Transverse colon (tissue), 4 donors: ENCODE measurements at regions not wholly inside any gene's neighbourhood (a gene's known extent, or its start where the extent isn't known, plus 50 kb on each side); places are given as distances from the start of the nearest gene placed in this dataset.

ENCODE experiments used
- DNase-seq: peaks from one replicate; pipeline ENCODE4 v3.0.0-alpha.2; 2019
- H3K27ac ChIP-seq, 4 donors: fragments of 200-600 bp; sonication (generic); 2 replicates each; pipeline ENCODE4 v1.5.1; 2016 to 2018; ENCODE audit warnings: inconsistent platforms in 4 of 4
- H3K27me3 ChIP-seq: fragments of 200-600 bp; sonication (generic); 2 replicates; pipeline ENCODE4 v1.5.1; 2017; ENCODE audit warnings: inconsistent platforms
- H3K36me3 ChIP-seq, 4 donors: fragments of 200-600 bp; sonication (generic); 2 replicates each; pipeline ENCODE4 v1.5.1; 2017 to 2019; ENCODE audit warnings: inconsistent platforms in 4 of 4
- H3K4me1 ChIP-seq, 4 donors: fragments of 200-600 bp; sonication (generic); 2 replicates each; pipeline ENCODE4 v1.5.1; 2017 to 2020; ENCODE audit warnings: inconsistent platforms in 4 of 4
- H3K4me3 ChIP-seq, 4 donors: fragments of 200-600 bp; sonication (generic); 1 replicate in 1 of 4; 2 replicates in 3 of 4; pipeline versions ENCODE4 v1.5.1 to v1.6.1; 2017 to 2019; ENCODE audit warnings: inconsistent platforms in 4 of 4
- H3K9me3 ChIP-seq, 2 donors: fragments of 200-600 bp; sonication (generic); 2 replicates each; pipeline ENCODE4 v1.5.1; 2017 to 2019; ENCODE audit warnings: inconsistent platforms in 2 of 2
- EP300 ChIP-seq: sonication (generic); formaldehyde crosslinking; IDR thresholded peaks from one replicate; pipeline ENCODE4 v1.6.1; 2017; ENCODE audit warnings: antibody characterized with exemption, low read depth
- POLR2A ChIP-seq: fragments of 450-650 bp; IDR thresholded peaks from one replicate; pipeline ENCODE4 v1.6.1; 2016; ENCODE audit warnings: antibody characterized with exemption, mild to moderate bottlenecking, moderate library complexity
- POLR2AphosphoS5 ChIP-seq, 3 donors: sonication (generic); formaldehyde crosslinking; IDR thresholded peaks; one replicate each; pipeline ENCODE4 v1.6.1; 2016; ENCODE audit warnings: antibody characterized with exemption in 3 of 3
- WGBS, 2 donors: methylation state at CpG; one replicate each; pipeline ENCODE4 v1.1.5; 2018; ENCODE audit warnings: low coverage in 1 of 2; 5-methylcytosine and 5-hydroxymethylcytosine counted together
- in situ Hi-C, 4 donors: fragments of 200-750 bp; cut with MboI; loops; one replicate each; pipeline versions ENCODE4 v1.15.0 to v1.15.1; 2017; ENCODE audit warnings: low sequenced_read_pairs in 3 of 4, low pct_ligation_motif_present in 1 of 4, low pct_unique_long_range_greater_than_20kb in 1 of 4
- intact Hi-C: fragments of 100-400 bp; cut with DNase I; formaldehyde crosslinking; loops from one replicate; pipeline ENCODE4 v1.15.1; 2023; ENCODE audit warnings: low total_unique reads
- TF ChIP-seq, protein P1 (sequence below), 5 experiments: fragments of 200-600 bp in 3 of 5; fragments of 450-650 bp in 2 of 5; sonication (generic) in 3 of 5; IDR thresholded peaks; 1 replicate in 2 of 5; 2 replicates in 3 of 5; pipeline ENCODE4 v1.5.1; 2016 to 2017; ENCODE audit warnings: antibody characterized with exemption in 5 of 5, inconsistent platforms in 3 of 5, mild to moderate bottlenecking in 2 of 5, moderate library complexity in 1 of 5

DNA sequence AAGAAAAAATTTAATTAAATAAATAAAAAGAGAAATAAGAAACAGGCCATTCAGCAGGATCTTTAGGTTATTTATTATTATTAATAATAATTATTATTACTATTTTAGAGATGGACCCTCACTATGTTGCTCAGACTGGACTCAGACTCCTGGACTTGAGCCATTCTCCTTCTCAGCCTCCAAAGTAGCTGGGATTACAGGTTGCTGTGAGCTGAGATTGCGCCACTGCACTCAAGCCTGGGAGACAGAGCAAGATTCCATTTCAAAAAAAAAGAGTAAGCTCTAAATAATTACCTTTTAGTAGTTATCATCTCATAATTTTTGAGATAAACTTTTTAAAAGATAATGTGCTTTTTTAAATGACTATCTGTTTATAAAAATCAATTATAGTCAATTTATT is 1102.8 kb upstream of the GJE1 start:
- no peak overlapping the region for H3K4me3 ChIP-seq
- intact Hi-C loops: no loop called here
- in situ Hi-C loops: no loop called here
- H3K9me3 ChIP-seq: no peaks in the 10 kb centered on the region
- TF ChIP-seq EP300 (no peak), POLR2AphosphoS5 (IDR thresholded peaks at IDR 0.05) (no peak), POLR2A (no peak)
- TF ChIP-seq, protein P1, sequence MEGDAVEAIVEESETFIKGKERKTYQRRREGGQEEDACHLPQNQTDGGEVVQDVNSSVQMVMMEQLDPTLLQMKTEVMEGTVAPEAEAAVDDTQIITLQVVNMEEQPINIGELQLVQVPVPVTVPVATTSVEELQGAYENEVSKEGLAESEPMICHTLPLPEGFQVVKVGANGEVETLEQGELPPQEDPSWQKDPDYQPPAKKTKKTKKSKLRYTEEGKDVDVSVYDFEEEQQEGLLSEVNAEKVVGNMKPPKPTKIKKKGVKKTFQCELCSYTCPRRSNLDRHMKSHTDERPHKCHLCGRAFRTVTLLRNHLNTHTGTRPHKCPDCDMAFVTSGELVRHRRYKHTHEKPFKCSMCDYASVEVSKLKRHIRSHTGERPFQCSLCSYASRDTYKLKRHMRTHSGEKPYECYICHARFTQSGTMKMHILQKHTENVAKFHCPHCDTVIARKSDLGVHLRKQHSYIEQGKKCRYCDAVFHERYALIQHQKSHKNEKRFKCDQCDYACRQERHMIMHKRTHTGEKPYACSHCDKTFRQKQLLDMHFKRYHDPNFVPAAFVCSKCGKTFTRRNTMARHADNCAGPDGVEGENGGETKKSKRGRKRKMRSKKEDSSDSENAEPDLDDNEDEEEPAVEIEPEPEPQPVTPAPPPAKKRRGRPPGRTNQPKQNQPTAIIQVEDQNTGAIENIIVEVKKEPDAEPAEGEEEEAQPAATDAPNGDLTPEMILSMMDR (IDR thresholded peaks at IDR 0.05): no peak
- H3K27me3 ChIP-seq: no peaks in the 10 kb centered on the region
- no peak for DNase-seq
- peaks cover 0 to 9% (median 4%) of the 10 kb centered on the region in 4 donors for H3K4me1 ChIP-seq
- H3K36me3 ChIP-seq: no peaks in the 10 kb centered on the region
- WGBS, 2 donors: 97 to 100% methylated on average over 1 of the region's 1 CpG
- no peak overlapping the region for H3K27ac ChIP-seq

GRCh38 chr6:141028791-141029280 is 1103.9 kb upstream of the GJE1 start:
- DNase-seq: no peak
- H3K4me1 ChIP-seq: peaks cover 0 to 9% (median 4%) of the 10 kb centered on the region in 4 donors
- in situ Hi-C loops: no loop called here
- TF ChIP-seq, protein P1 (IDR thresholded peaks at IDR 0.05): no peak
- TF ChIP-seq EP300: no peak
- TF ChIP-seq POLR2AphosphoS5 (IDR thresholded peaks at IDR 0.05): no peak
- TF ChIP-seq POLR2A: no peak
- no peaks in the 10 kb centered on the region for H3K27me3 ChIP-seq
- intact Hi-C loops: no loop called here
- no peaks in the 10 kb centered on the region for H3K9me3 ChIP-seq
- no peak overlapping the region for H3K4me3 ChIP-seq
- 70 to 78% methylated on average over 2 of the region's 2 CpGs for WGBS, 2 donors
- no peak overlapping the region for H3K27ac ChIP-seq
- no peaks in the 10 kb centered on the region for H3K36me3 ChIP-seq

DNA sequence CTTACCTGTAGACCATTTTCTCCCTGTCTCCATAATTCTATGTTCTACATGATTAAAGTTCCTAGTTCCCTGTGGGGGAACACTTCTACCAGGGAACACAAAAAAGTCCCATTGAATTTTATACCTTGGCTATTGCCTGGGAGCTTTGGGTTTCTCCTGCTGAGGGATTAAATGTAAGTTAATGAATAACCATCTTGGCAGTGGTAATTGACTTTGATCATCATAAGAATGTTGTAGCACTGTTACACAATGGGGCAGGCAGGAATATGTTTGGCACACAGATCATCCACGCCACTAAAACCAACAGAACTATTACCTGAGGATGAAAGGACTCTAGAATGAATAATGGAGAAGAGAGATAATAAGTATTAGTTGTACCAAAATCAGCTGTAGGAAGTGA is 1106.2 kb upstream of the GJE1 start:
- Histone ChIP-seq H3K27me3 (no peaks in the 10 kb centered on the region), H3K4me1 (peaks cover 0 to 9% (median 4%) of the 10 kb centered on the region in 4 donors), H3K4me3 (no peak overlapping the region), H3K27ac (no peak overlapping the region), H3K9me3 (no peaks in the 10 kb centered on the region), H3K36me3 (no peaks in the 10 kb centered on the region)
- TF ChIP-seq POLR2A (no peak), POLR2AphosphoS5 (IDR thresholded peaks at IDR 0.05) (no peak), EP300 (no peak)
- TF ChIP-seq, protein P1 (IDR thresholded peaks at IDR 0.05): no peak
- in situ Hi-C loops (no loop called here), intact Hi-C loops (no loop called here)
- 45 to 50% methylated on average over 1 of the region's 1 CpG for WGBS, 2 donors
- no peak for DNase-seq

DNA sequence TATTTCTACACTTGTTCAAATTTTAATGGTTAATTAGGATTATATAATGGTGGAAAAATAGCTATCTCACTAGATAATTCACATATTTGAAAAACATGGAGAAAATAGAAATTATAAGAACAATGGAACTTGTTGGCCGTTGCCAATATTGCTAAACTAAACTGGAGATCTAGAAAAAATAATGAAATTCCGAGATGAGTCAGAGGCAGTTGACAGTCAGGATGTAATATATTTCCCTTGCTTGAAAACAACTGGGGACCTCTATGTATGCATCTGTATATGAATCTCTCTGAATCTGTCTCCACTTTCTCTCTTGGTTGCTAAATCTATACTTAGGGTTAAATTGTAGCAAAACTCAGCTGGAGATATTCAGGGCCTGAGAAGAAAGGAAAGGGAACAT is 1108.2 kb upstream of the GJE1 start:
- in situ Hi-C loops: no loop called here
- intact Hi-C loops: no loop called here
- no peaks in the 10 kb centered on the region for H3K9me3 ChIP-seq
- peaks cover 0 to 9% (median 4%) of the 10 kb centered on the region in 4 donors for H3K4me1 ChIP-seq
- no peak overlapping the region for H3K4me3 ChIP-seq
- WGBS, 2 donors: 77 to 82% methylated on average over 2 of the region's 2 CpGs
- H3K27ac ChIP-seq: no peak overlapping the region
- no peaks in the 10 kb centered on the region for H3K36me3 ChIP-seq
- H3K27me3 ChIP-seq: no peaks in the 10 kb centered on the region
- DNase-seq: no peak
- TF ChIP-seq, protein P1 (IDR thresholded peaks at IDR 0.05): no peak
